Testis (tissue), 2 donors: ENCODE measurements at regions not wholly inside any gene's neighbourhood (a gene's known extent, or its start where the extent isn't known, plus 50 kb on each side); places are given as distances from the start of the nearest gene placed in this dataset.
"Not testable (repeated sequence)": the region's sequence is repeated elsewhere in the genome, so short reads cannot be mapped to it uniquely, and the experiment has no call there.

Experiments used
- DNase-seq: peaks from one replicate; pipeline ENCODE4 v3.0.0-alpha.2; 2019
- H3K27ac ChIP-seq, 2 donors: fragments of 200-600 bp; sonication (generic); one replicate each; pipeline ENCODE4 v1.5.1; 2019
- H3K27me3 ChIP-seq: fragments of 200-600 bp; sonication (generic); one replicate; pipeline ENCODE4 v1.5.1; 2019
- H3K36me3 ChIP-seq: fragments of 200-600 bp; sonication (generic); one replicate; pipeline ENCODE4 v1.5.1; 2017; ENCODE audit warnings: low read depth; ENCODE audit errors: missing control alignments
- H3K4me1 ChIP-seq: fragments of 200-600 bp; sonication (generic); one replicate; pipeline ENCODE4 v1.5.1; 2019
- H3K4me3 ChIP-seq, 2 donors: fragments of 200-600 bp; sonication (generic); one replicate each; pipeline ENCODE4 v1.5.1; 2017 to 2019
- H3K9me3 ChIP-seq: fragments of 200-600 bp; sonication (generic); one replicate; pipeline ENCODE4 v1.5.1; 2017
- POLR2A ChIP-seq: fragments of 450-650 bp; IDR thresholded peaks from one replicate; pipeline ENCODE4 v1.6.1; 2017; ENCODE audit warnings: antibody characterized with exemption, mild to moderate bottlenecking, moderate library complexity
- WGBS, 2 donors: methylation state at CpG; one replicate each; pipeline ENCODE4 v1.1.5; 2018; 5-methylcytosine and 5-hydroxymethylcytosine counted together
- intact Hi-C: fragments of 100-400 bp; cut with DNase I; formaldehyde crosslinking; loops from one replicate; pipeline ENCODE4 v1.15.1; 2023; ENCODE audit warnings: low total_unique reads
- TF ChIP-seq, protein P1 (sequence below), 3 experiments: fragments of 450-650 bp in 2 of 3; fragments of 200-600 bp in 1 of 3; sonication (generic) in 1 of 3; IDR thresholded peaks; one replicate each; pipeline ENCODE4 v1.5.1; 2016 to 2019; ENCODE audit warnings: antibody characterized with exemption in 3 of 3, mild to moderate bottlenecking in 2 of 3, moderate library complexity in 1 of 3

DNA sequence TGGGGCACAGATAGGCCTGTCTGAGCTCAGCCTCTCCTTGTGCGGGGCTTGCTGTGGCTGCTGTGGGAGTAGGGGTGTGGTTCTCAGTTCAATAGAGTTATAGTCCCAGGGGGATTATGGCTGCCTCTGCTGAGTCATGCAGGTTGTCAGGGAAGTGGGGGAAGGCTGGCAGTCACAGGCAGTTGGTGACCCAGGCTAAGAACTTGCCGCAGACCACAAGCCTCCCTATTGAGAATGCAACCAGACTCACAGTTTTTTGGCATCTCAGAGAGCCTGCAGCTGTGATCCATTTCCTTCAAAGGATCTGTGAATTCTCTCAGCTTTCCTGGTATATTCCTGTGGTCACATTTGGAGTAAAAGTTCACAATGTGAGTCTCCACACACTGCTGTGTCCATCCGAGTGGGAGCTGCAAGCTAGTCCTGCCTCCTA lies 364.9 kb downstream of the ZNF674 start:
- Histone ChIP-seq H3K27me3 (no peaks in the 10 kb centered on the region), H3K4me3 (no peak overlapping the region), H3K4me1 (no peaks in the 10 kb centered on the region), H3K36me3 (no peaks in the 10 kb centered on the region), H3K9me3 (no peaks in the 10 kb centered on the region), H3K27ac (no peak overlapping the region)
- WGBS, 2 donors: 68% methylated on average over 3 of the region's 3 CpGs; no CpG with 5 or more reads in 1 of the 2 donors
- intact Hi-C loops: no loop called here
- DNase-seq: no peak
- no peak for TF ChIP-seq POLR2A
- TF ChIP-seq, protein P1, sequence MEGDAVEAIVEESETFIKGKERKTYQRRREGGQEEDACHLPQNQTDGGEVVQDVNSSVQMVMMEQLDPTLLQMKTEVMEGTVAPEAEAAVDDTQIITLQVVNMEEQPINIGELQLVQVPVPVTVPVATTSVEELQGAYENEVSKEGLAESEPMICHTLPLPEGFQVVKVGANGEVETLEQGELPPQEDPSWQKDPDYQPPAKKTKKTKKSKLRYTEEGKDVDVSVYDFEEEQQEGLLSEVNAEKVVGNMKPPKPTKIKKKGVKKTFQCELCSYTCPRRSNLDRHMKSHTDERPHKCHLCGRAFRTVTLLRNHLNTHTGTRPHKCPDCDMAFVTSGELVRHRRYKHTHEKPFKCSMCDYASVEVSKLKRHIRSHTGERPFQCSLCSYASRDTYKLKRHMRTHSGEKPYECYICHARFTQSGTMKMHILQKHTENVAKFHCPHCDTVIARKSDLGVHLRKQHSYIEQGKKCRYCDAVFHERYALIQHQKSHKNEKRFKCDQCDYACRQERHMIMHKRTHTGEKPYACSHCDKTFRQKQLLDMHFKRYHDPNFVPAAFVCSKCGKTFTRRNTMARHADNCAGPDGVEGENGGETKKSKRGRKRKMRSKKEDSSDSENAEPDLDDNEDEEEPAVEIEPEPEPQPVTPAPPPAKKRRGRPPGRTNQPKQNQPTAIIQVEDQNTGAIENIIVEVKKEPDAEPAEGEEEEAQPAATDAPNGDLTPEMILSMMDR (IDR thresholded peaks at IDR 0.05): no peak

DNA sequence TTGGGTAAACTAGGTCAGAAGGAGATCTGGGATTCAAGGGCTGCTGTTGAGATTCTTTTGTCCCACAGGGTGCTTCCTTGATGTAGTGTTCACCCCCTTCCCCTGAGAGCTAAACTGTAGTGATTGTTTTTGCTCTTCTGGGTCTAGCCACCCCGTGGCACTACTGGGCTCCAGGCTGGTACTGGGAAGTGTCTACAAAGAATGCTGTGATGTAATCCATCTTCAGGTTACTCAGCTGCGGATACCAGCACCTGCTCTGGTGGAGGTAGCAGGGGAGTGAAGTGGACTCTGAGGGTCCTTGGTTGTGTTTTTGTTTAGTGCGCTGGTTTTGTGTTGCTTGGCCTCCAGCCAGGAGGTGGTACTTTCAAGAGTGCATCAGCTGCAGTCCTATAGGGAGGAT lies 365.5 kb downstream of the ZNF674 start:
- 76 to 92% methylated on average over 2 to 3 of the region's 3 CpGs for WGBS, 2 donors

DNA sequence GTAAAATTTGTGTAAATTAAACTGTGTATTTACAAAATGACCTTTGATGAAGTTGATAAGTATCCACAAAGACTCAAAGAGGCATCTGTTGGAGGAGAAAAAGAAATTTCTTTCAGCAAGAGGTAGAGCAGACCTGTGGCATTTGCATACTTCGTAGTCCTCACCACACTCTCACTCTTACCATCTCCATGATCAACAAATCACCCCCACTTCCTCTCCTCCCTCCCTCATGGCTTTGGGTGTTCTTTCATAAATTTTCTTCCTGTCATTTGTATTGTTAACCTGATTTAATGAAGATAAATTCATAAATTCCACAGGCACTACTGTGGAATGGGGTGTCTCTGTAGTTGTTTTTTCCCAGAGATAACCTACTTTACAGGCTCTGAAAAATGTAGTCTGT lies 366.5 kb downstream of the ZNF674 start:
- Histone ChIP-seq H3K36me3 (no peaks in the 10 kb centered on the region), H3K9me3 (no peaks in the 10 kb centered on the region), H3K4me1 (no peaks in the 10 kb centered on the region), H3K27me3 (no peaks in the 10 kb centered on the region), H3K27ac (no peak overlapping the region), H3K4me3 (no peak overlapping the region)
- intact Hi-C loops: no loop called here
- no peak for TF ChIP-seq POLR2A
- TF ChIP-seq, protein P1 (IDR thresholded peaks at IDR 0.05): no peak
- WGBS, 2 donors: 60 to 71% methylated on average over 1 of the region's 1 CpG
- DNase-seq: no peak

More for the DNA sequence above, 365.5 kb downstream of the ZNF674 start:
- TF ChIP-seq POLR2A: no peak
- intact Hi-C loops: no loop called here
- no peak for DNase-seq
- Histone ChIP-seq H3K4me3 (no peak overlapping the region), H3K36me3 (no peaks in the 10 kb centered on the region), H3K4me1 (no peaks in the 10 kb centered on the region), H3K9me3 (no peaks in the 10 kb centered on the region), H3K27ac (no peak overlapping the region), H3K27me3 (no peaks in the 10 kb centered on the region)

DNA sequence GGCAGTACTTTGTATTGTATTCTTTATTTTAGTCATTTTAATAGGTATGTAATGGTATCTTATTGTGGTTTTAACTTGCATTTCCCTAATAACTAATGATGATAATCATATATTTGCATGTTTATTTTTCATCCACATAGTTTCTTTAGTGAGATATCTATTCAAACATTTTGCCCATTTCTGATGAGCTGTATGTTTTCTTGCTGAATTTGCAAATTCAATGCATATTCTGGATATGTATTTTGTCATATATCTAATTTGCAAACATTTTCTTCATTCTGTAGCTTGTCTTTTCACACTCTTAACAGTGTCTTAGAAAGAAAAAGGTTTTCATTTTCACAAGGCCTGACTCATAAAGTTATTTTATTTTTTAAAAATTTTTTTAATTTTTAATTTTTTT lies 372.1 kb downstream of the ZNF674 start:
- no peaks in the 10 kb centered on the region for H3K36me3 ChIP-seq
- no peaks in the 10 kb centered on the region for H3K9me3 ChIP-seq
- H3K4me1 ChIP-seq: no peaks in the 10 kb centered on the region
- no peak overlapping the region for H3K27ac ChIP-seq
- H3K27me3 ChIP-seq: no peaks in the 10 kb centered on the region
- no peak for DNase-seq
- H3K4me3 ChIP-seq: no peak overlapping the region
- TF ChIP-seq POLR2A: no peak
- TF ChIP-seq, protein P1 (IDR thresholded peaks at IDR 0.05): no peak
- intact Hi-C loops: no loop called here

DNA sequence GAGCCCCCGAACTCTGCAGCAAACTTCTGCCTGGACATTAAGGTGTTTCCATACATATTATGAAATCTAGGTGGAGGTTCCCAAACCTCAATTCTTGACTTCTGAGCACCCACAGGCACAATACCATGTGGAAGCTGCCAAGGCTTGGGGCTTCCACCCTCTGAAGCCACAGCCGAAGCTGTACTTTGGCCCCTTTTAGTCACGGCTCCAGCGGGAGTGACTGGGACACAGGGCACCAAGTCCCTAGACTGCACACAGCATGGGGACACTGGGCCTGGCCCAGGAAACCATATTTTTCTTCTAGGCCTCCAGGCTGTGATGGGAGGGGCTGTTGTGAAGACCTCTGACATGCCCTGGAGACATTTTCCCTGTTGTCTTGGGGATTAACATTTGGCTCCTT lies 373.8 kb downstream of the ZNF674 start:
- H3K4me1 ChIP-seq, H3K9me3 ChIP-seq, H3K27me3 ChIP-seq, H3K36me3 ChIP-seq, H3K4me3 ChIP-seq, intact Hi-C loops, DNase-seq, H3K27ac ChIP-seq: not testable (repeated sequence)
- no CpG with 5 or more reads among the region's 4 CpGs for WGBS, 2 donors

DNA sequence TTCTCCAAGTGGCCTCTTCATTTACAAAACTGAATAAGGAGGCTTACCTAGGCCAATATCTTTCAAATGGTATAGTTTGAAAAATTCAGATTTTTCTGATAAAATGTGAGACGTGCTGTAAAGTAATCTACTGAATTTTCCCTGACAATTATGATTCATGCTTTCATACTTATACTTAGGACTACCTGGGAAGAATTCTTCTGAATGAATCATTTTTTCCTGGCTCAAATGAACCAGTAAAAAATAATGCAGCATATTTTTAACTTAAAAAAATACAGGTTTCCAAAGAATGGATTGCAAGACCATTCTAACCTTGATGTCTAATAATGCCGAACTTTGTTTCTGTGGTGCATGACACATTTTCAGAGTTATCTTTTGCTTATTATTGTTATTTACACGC lies 375.4 kb downstream of the ZNF674 start:
- WGBS, 2 donors: 74 to 85% methylated on average over 3 of the region's 3 CpGs
- intact Hi-C loops: no loop called here
- TF ChIP-seq, protein P1 (IDR thresholded peaks at IDR 0.05): no peak
- TF ChIP-seq POLR2A: no peak
- Histone ChIP-seq H3K27me3 (no peaks in the 10 kb centered on the region), H3K36me3 (no peaks in the 10 kb centered on the region), H3K4me3 (no peak overlapping the region), H3K9me3 (no peaks in the 10 kb centered on the region), H3K27ac (no peak overlapping the region), H3K4me1 (no peaks in the 10 kb centered on the region)
- no peak for DNase-seq
